ENCODE measurements at regions not wholly inside any gene's neighbourhood (a gene's known extent, or its start where the extent isn't known, plus 50 kb on each side); places are given as distances from the start of the nearest gene placed in this dataset.

- H3K4me3 ChIP-seq (ENCODE audit: low read length) = no peak overlapping the region
- TF ChIP-seq CTCF (conservative IDR thresholded peaks at IDR 0.05; ENCODE audit: low read length) = no peak
- no peak for DNase-seq (ENCODE audit: low read depth)
Observed at GRCh38 chr2:129263939-129264338, 715.5 kb upstream of the RAB6C start.

- no peak overlapping the region for H3K4me3 ChIP-seq (ENCODE audit: low read length)
- TF ChIP-seq CTCF (conservative IDR thresholded peaks at IDR 0.05; ENCODE audit: low read length) = no peak
- DNase-seq (ENCODE audit: low read depth) = no peak
Observed at GRCh38 chr2:129267559-129267958, 711.9 kb upstream of the RAB6C start.

- TF ChIP-seq CTCF (conservative IDR thresholded peaks at IDR 0.05; ENCODE audit: low read length) = no peak
- no peak for DNase-seq (ENCODE audit: low read depth)
- no peak overlapping the region for H3K4me3 ChIP-seq (ENCODE audit: low read length)
Observed at GRCh38 chr2:129273266-129274037, 706.0 kb upstream of the RAB6C start.

- no peak for TF ChIP-seq CTCF (conservative IDR thresholded peaks at IDR 0.05; ENCODE audit: low read length)
- DNase-seq (ENCODE audit: low read depth) = no peak
- H3K4me3 ChIP-seq (ENCODE audit: low read length) = no peak overlapping the region
Observed at GRCh38 chr2:129274038-129274415, 705.4 kb upstream of the RAB6C start.

- DNase-seq (ENCODE audit: low read depth) = no peak
Observed at GRCh38 chr2:129274918-129275317, 704.5 kb upstream of the RAB6C start.

GRCh38 chr2:129275706-129276105 lies 703.8 kb upstream of the RAB6C start:
- TF ChIP-seq CTCF (conservative IDR thresholded peaks at IDR 0.05; ENCODE audit: low read length) = no peak
- H3K4me3 ChIP-seq (ENCODE audit: low read length) = no peak overlapping the region
- no peak for DNase-seq (ENCODE audit: low read depth)

More at GRCh38 chr2:129274918-129275317, 704.5 kb upstream of the RAB6C start:
- H3K4me3 ChIP-seq (ENCODE audit: low read length) = no peak overlapping the region
- no peak for TF ChIP-seq CTCF (conservative IDR thresholded peaks at IDR 0.05; ENCODE audit: low read length)

- TF ChIP-seq CTCF (conservative IDR thresholded peaks at IDR 0.05; ENCODE audit: low read length) = no peak
- no peak for DNase-seq (ENCODE audit: low read depth)
- no peak overlapping the region for H3K4me3 ChIP-seq (ENCODE audit: low read length)
Observed at GRCh38 chr2:129276978-129277584, 702.4 kb upstream of the RAB6C start.

Data from AG10803 (cell line).